ENCODE measurements at regions not wholly inside any gene's neighbourhood (a gene's known extent, or its start where the extent isn't known, plus 50 kb on each side); places are given as distances from the start of the nearest gene placed in this dataset.

DNA sequence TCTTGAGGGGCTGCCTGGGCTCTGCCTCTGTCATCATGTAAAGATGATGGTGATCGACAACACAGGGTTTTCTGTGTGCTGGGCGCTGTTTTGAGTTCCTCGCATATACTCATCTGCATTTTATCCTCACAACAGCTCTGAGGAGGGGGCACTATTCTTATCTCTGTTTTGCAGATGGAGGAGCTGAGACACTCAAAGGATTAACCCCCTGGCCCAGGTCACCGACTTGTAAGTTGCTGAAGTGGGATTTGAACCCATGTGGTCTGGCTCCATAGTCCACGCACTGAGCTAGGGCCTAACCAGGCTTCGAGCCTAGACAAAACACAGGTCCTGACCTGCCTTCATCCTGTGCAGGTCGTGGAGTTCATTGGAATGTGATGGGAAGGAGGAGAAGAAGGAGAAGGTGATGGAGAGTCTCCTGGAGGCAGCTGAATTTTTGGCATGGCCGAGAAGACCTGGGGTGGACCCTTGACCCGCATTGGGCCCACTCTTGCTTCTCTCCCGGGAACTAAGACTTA, 140.0 kb downstream of the ASCL4 start (continued):
- TF ChIP-seq ZNF407 (IDR thresholded peaks at IDR 0.05; ENCODE audit: low read depth) = no peak
- TF ChIP-seq TAL1 (IDR thresholded peaks at IDR 0.05) = peak; percentile 86
- TF ChIP-seq ARID1B (IDR thresholded peaks at IDR 0.05) = peak; percentile 94
- TF ChIP-seq CREBBP (IDR thresholded peaks at IDR 0.05; ENCODE audit: low read depth, low read length) = no peak
- TF ChIP-seq MTA2 (IDR thresholded peaks at IDR 0.05; ENCODE audit: low read depth) = peak; percentile 67
- TF ChIP-seq E2F6 (IDR thresholded peaks at IDR 0.05; ENCODE audit: borderline replicate concordance in 1 of 2, extremely low read depth in 1 of 2, insufficient read depth in 1 of 2, insufficient read length in 1 of 2, low read depth in 1 of 2, low read length in 1 of 2, poor library complexity in 1 of 2, severe bottlenecking in 1 of 2) = peak in 1 of 2 experiments; percentile 34
- TF ChIP-seq CREM (IDR thresholded peaks at IDR 0.05; ENCODE audit: low read depth) = 0 out of 2 replicates have a peak, but pooled peaks have one; percentile 15
- no peak for TF ChIP-seq IRF1 (CRISPR knock-in tag; IDR thresholded peaks at IDR 0.05; ENCODE audit: borderline replicate concordance)
- 0 out of 2 replicates have a peak, but pooled peaks have one; percentile 49 for TF ChIP-seq PML (IDR thresholded peaks at IDR 0.05; ENCODE audit: low read length)

All from K562 (cell line).